ENCODE measurements at regions not wholly inside any gene's neighbourhood (a gene's known extent, or its start where the extent isn't known, plus 50 kb on each side); places are given as distances from the start of the nearest gene placed in this dataset.

DNA sequence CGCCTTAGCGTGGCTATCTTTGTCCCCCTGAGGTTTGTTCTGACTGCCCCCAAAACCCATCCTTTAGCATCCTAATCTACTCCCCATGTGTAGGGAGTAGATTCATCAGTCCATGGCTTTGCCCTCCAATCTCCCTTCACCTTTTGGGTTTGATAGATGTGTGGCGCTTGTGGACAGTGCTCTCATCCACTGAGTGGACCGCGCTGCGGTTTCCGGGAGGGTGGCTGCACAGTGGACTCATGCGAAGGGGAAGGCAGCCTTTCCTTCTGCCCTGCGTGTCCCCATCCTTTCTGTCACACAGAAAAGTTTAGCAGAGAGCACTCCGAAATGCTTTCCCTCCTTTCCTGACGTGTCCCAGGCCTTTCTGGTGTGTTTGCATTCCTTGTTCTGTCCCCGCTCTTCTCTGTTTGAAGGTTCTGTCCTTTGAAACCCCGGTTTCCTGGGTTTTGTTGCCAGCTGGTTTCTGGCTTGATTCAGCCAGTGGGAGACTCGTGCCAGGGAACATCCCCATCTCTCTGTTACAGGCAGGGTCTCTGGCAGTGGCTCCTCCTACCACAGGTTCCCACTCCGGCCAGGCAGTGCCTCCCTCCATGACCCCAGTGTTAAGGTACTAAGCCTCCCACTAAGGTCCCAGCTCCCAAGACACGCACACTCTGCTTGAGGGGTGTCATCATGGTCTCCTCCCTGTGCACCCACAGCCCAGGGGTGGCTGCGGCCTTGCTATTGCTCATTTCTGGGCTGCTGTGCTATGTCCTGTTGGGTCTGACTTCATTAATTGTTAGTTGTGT, 547.7 kb upstream of the DPP6 start:
- Histone ChIP-seq H3K27ac (no peak overlapping the region), H3K36me3 (no peaks in the 10 kb centered on the region), H3K4me3 (no peak overlapping the region), H3K4me1 (no peaks in the 10 kb centered on the region), H3K9me3 (peaks cover 0 to 21% (median 10%) of the 10 kb centered on the region in 8 donors), H3K27me3 (replicated peaks in 1 of 7) (no peaks in the 10 kb centered on the region)
- WGBS, 5 donors, result 77 to 89% (median 85%) methylated on average over 17 of the region's 17 CpGs
- DNase-seq, result no peak
- intact Hi-C loops (cut with DNase I; ENCODE audit: low total_unique reads), result no loop called here
- no peak for TF ChIP-seq POLR2A (IDR thresholded peaks at IDR 0.05)

DNA sequence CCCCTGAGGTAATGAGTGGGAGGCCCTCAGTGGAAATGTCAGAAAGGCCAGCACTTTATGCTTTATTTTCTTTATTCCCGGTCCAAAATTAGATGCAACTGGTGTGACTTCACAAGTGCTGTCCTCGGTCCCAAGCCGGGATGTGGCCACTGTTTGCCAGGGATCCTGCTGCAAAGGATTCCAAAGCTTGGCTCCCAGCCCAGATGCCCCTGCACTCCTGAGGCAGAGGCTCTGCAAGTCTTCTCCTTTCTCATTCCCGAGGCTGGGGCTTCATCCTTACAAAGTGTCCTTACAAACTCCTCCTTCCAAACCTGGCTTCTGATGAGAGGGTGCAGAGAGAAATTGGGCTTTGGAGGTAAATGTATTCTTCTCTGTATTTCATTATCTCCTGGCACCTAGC, 544.3 kb upstream of the DPP6 start:
- no peak overlapping the region for H3K27ac ChIP-seq
- TF ChIP-seq POLR2A (IDR thresholded peaks at IDR 0.05) (no peak), CTCF (IDR thresholded peaks at IDR 0.05 in 8 of 11, conservative IDR thresholded peaks at IDR 0.05 in 3 of 11) (no peak), POLR2AphosphoS5 (IDR thresholded peaks at IDR 0.05) (no peak)
- peaks cover 0 to 21% (median 9%) of the 10 kb centered on the region in 8 donors for H3K9me3 ChIP-seq
- DNase-seq, result no peak
- H3K4me1 ChIP-seq, result no peaks in the 10 kb centered on the region
- 66 to 80% (median 76%) methylated on average over 4 of the region's 4 CpGs for WGBS, 5 donors
- no peaks in the 10 kb centered on the region for H3K27me3 ChIP-seq (replicated peaks in 1 of 7)
- intact Hi-C loops (cut with DNase I; ENCODE audit: low total_unique reads), result no loop called here
- H3K36me3 ChIP-seq, result no peaks in the 10 kb centered on the region
- H3K4me3 ChIP-seq, result no peak overlapping the region

GRCh38 chr7:153509768-153510167, 542.4 kb upstream of the DPP6 start:
- H3K36me3 ChIP-seq, result no peaks in the 10 kb centered on the region
- H3K4me1 ChIP-seq, result no peaks in the 10 kb centered on the region
- H3K27me3 ChIP-seq (replicated peaks in 1 of 7), result no peaks in the 10 kb centered on the region
- 51 to 71% (median 59%) methylated on average over 3 of the region's 3 CpGs for WGBS, 5 donors
- peaks cover 0 to 16% (median 9%) of the 10 kb centered on the region in 8 donors for H3K9me3 ChIP-seq
- H3K27ac ChIP-seq, result no peak overlapping the region
- DNase-seq, result no peak
- no peak overlapping the region for H3K4me3 ChIP-seq
- intact Hi-C loops (cut with DNase I; ENCODE audit: low total_unique reads), result no loop called here
- TF ChIP-seq POLR2AphosphoS5 (IDR thresholded peaks at IDR 0.05) (no peak), POLR2A (IDR thresholded peaks at IDR 0.05) (no peak), CTCF (IDR thresholded peaks at IDR 0.05 in 8 of 11, conservative IDR thresholded peaks at IDR 0.05 in 3 of 11) (no peak)

DNA sequence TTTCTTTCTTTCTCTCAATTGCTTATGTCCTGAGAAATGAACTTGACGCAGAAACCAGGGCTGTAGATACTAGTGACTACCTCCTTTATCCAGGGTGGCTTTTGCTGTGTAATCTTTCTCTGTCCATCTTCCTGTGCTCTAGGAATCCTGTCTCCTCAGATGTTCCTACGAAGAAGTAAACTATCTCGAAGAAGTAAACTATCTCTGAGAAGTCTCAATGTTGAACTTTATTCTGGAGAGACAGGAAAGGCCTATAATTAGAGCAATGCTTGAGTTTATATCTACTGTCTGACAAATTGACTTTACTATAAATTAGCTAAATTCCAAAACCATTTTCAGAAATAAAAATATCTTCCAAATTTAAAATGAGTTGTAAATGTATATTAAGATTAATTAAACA, 541.5 kb upstream of the DPP6 start:
- Histone ChIP-seq H3K27ac (no peak overlapping the region), H3K4me1 (no peaks in the 10 kb centered on the region), H3K36me3 (no peaks in the 10 kb centered on the region), H3K9me3 (peaks cover 0 to 23% (median 16%) of the 10 kb centered on the region in 8 donors), H3K27me3 (replicated peaks in 1 of 7) (no peaks in the 10 kb centered on the region), H3K4me3 (no peak overlapping the region)
- intact Hi-C loops (cut with DNase I; ENCODE audit: low total_unique reads), result no loop called here
- 58 to 70% (median 67%) methylated on average over 3 of the region's 3 CpGs for WGBS, 5 donors
- no peak for DNase-seq
- TF ChIP-seq POLR2AphosphoS5 (IDR thresholded peaks at IDR 0.05) (no peak), CTCF (IDR thresholded peaks at IDR 0.05 in 8 of 11, conservative IDR thresholded peaks at IDR 0.05 in 3 of 11) (no peak), POLR2A (IDR thresholded peaks at IDR 0.05) (no peak)

All from spleen (tissue), 11 donors.